D341Med (cell line): ENCODE measurements at regions not wholly inside any gene's neighbourhood (a gene's known extent, or its start where the extent isn't known, plus 50 kb on each side); places are given as distances from the start of the nearest gene placed in this dataset.
"Not testable (repeated sequence)": the region's sequence is repeated elsewhere in the genome, so short reads cannot be mapped to it uniquely, and the experiment has no call there.

Source experiments
- DNase-seq: peaks from one replicate; pipeline ENCODE4 v3.0.0; 2012; ENCODE audit warnings: low spot score

DNA sequence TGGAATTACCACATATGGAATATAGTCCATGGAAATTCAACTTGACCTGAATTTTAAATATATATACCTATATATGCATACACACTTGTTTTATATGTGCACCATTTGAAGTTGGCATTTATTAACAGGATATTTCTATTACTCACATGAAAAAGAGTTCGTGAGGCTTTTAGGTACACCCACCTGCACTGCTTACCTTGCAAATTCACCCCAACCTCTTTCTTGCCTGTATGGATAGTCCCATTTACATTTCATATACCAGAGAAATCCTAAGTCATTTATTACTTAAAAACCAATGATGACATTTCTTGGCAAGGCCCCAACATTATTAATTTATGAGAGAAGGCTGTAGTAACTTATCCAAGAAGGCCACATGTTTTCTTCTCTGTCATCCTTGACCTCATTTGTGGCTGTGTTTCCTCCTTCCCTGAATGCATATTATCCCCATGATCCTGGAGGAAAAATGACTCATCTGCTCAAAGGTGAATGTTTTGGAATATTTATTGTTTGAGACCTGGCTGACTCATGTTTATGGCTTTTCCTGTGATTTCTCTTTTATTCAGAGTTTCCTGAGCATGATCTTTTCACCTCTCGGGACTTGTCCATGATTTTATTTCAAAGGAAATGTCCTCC is 62.2 kb upstream of the FAM241A start:
- DNase-seq: no peak

DNA sequence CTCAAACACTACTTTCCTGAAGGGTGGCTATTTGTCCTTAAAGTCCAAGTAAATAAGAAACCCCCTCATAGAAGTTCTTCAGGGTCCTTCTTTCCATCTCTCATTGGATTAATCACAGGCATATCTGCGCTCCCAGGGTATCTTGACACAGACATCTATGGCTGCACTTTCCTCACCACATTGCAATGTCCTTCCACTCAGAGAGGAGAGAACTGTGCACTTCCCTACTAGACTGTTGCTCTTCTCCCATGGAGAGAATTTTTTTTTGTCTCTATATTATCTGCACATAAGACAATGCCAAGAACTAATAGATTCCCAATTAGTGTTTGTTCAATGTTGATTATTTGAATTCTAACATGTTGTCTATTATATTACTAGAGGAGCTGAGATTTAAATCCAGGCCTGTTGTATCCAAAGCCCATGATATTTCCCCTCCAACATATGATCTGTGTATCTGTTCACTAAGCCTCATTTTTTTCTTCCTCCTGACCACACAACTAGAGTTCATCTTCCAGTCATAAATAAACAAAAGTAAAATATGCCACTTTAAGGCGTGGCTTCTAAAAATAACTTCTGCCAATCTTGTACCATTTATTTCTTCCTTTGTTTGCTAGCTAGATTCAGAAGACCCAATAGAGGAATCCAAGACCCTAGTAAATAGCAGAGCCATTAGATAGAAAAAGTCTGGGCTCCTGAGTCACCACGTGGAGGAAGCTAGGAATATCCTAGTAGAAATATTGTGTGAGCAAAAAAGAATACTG is 61.5 kb upstream of the FAM241A start:
- DNase-seq: no peak

DNA sequence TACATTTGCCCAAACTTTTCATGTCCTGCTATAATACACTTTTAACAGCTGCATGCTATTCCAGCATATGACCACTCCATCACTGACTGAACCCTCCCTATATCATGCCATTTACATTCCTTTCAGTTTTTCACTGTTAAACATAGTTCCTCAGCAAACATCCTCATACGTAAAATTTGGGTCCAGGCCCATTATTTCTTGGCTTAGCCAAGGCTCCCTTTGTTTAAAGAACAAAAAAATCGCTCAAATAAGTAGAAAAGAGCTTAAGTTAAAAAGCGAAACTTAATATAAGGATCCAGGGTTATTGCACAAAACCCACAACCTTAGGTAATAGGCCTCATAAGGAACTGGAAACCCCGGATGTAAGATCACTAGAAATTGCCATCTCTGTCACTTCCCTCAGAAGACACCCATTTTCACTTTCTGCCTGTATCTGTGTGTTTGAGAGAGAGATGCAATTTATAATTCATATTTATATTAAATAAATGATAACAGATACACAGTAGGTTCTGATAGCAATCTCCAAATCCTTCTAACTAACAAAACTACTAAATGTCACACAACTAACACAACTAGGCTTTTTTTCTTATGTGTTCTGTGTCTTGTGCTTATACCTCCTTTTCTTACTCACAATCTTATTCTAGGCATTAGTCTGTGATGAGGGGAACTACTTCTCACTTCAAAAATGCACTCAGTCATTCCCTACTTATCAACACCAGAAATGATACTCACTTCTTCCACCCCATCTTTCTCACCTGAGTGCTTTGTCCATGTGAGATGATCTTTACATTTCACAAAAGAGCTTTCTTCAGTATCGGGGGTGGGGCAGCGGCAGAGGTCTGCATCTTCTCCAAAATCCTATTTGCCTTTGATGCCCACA is 59.9 kb upstream of the FAM241A start:
- DNase-seq: no peak

DNA sequence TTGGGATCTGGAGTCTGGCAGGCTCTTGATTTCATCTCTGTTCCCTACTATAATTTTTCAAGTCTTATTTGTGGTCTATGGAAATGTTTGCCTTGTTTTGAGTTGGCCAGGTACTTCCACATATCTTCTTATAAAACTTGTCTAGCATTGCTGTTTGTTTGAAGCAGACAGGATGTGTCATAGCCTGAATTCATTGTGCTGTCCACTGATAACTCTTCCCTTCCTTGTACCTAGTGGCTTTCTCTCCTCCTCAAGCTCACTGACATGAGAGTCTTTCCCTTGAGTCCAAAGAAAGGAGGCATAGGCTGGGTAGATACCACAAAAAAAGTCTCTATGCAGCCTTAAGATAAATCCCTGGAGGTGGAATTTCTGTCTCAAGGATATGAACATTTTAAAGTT is 59.2 kb upstream of the FAM241A start:
- DNase-seq: no peak

DNA sequence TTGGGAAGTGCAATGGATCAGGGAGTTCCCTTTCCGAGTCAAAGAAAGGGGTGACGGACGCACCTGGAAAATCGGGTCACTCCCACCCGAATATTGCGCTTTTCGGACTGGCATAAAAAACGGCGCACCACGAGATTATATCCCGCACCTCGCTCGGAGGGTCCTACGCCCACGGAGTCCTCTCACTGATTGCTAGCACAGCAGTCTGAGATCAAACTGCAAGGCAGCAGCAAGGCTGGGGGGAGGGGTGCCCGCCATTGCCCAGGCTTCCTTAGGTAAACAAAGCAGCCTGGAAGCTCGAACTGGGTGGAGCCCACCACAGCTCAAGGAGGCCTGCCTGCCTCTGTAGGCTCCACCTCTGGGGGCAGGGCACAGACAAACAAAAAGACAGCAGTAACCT is 58.6 kb upstream of the FAM241A start:
- DNase-seq: not testable (repeated sequence)

DNA sequence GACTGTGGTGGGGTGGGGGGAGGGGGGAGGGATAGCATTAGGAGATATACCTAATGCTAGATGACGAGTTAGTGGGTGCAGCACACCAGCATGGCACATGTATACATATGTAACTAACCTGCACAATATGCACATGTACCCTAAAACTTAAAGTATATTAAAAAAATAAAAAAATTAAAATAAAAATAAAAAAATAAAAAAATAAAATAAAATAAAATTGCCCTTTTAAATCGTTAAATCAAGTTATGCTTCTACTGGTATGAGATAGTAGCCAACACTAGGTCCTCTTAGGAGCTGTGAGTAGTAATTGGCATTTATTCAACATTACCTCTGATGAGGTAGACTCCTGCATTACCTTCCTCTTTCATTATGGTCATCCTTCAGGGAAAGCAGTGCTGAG is 52.9 kb upstream of the FAM241A start:
- DNase-seq: not testable (repeated sequence)

DNA sequence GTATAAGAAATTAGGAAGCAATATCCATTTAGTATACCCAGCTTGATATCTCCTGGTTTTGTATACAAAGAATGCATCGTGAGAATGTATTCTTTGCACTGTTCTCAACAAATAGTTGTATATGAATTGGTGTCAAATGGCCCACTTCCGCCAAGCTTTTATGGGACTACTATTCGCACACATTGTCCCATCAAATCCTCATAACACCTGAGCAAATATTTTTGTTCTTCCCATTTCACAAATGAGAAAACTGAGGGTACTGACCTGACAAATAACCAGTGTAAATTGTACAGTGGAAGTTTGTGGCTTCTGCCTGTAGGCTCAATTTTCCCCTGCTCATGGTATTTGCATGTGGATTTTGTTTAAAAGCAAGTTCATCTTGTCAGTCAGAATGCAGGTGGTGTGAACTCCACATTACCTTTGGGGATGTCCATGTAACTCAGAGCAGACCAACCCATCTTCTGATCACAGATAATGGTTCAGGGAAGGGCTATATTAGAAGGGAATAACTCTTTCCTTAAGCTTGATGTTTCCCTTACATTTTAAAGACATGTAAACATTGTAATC is 51.5 kb upstream of the FAM241A start:
- no peak for DNase-seq

DNA sequence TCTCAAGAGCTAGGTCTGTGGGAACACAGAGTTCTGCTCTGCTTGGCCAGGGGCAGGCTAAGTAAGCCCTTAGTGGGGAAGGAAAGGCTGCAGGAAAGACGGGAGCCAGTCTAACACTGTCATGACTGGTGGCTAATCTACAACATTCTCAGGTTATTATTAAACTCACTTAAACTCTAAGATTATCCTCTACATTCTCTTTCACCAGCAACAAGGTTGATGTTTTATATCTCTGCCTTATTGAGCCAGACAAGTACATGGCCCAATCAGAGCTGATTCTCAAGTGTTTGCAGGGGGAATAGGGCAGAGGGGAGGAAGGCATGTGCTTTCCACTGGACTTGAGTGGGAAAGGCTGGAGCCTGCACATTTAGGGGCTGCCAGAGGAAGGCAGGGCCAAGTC is 50.9 kb upstream of the FAM241A start:
- DNase-seq: no peak
